Breast epithelium (tissue), 4 donors: ENCODE measurements at regions not wholly inside any gene's neighbourhood (a gene's known extent, or its start where the extent isn't known, plus 50 kb on each side); places are given as distances from the start of the nearest gene placed in this dataset.

Experiments used
- DNase-seq, 2 donors: peaks; one replicate each; pipeline ENCODE4 v3.0.0-alpha.2; 2019; ENCODE audit warnings: low spot score in 2 of 2
- H3K27ac ChIP-seq, 2 donors: fragments of 200-600 bp; sonication (generic) in 1 of 2; one replicate each; pipeline ENCODE4 v1.5.1; 2016 to 2019; ENCODE audit warnings: mild to moderate bottlenecking in 1 of 2
- H3K27me3 ChIP-seq, 2 donors: fragments of 200-600 bp; sonication (generic) in 1 of 2; one replicate each; pipeline versions ENCODE4 v1.5.1 to v1.6.0; 2017 to 2019; ENCODE audit warnings: control low read depth in 1 of 2, mild to moderate bottlenecking in 1 of 2
- H3K36me3 ChIP-seq: fragments of 200-600 bp; one replicate; pipeline ENCODE4 v1.5.1; 2019
- H3K4me1 ChIP-seq, 2 donors: fragments of 200-600 bp; sonication (generic); one replicate each; pipeline ENCODE4 v1.5.1; 2016 to 2019; ENCODE audit warnings: control low read depth in 1 of 2
- H3K4me3 ChIP-seq, 3 donors: fragments of 200-600 bp; sonication (generic); 1 replicate in 2 of 3; 2 replicates in 1 of 3; pipeline ENCODE4 v1.5.1; 2016 to 2019; ENCODE audit warnings: mild to moderate bottlenecking in 3 of 3, moderate library complexity in 2 of 3
- H3K9me3 ChIP-seq, 2 donors: fragments of 200-600 bp; sonication (generic) in 1 of 2; one replicate each; pipeline ENCODE4 v1.5.1; 2016 to 2019; ENCODE audit warnings: control low read depth in 1 of 2
- CTCF ChIP-seq, 3 donors: fragments of 450-650 bp; IDR thresholded peaks; one replicate each; pipeline ENCODE4 v1.5.1; 2016 to 2017; ENCODE audit warnings: antibody characterized with exemption in 3 of 3, mild to moderate bottlenecking in 3 of 3, moderate library complexity in 3 of 3
- POLR2A ChIP-seq: fragments of 450-650 bp; IDR thresholded peaks from one replicate; pipeline ENCODE4 v1.6.1; 2016; ENCODE audit warnings: antibody characterized with exemption, mild to moderate bottlenecking, moderate library complexity
- POLR2AphosphoS5 ChIP-seq, 3 donors: sonication (generic); formaldehyde crosslinking; IDR thresholded peaks; one replicate each; pipeline ENCODE4 v1.6.1; 2017; ENCODE audit warnings: antibody characterized with exemption in 3 of 3
- intact Hi-C: fragments of 100-400 bp; cut with DNase I; formaldehyde crosslinking; loops from one replicate; pipeline ENCODE4 v1.15.1; 2023; ENCODE audit warnings: low total_unique reads

- no peak for TF ChIP-seq POLR2A
- TF ChIP-seq CTCF (IDR thresholded peaks at IDR 0.05): no peak
- no peak for TF ChIP-seq POLR2AphosphoS5 (IDR thresholded peaks at IDR 0.05)
- Histone ChIP-seq H3K9me3 (no peaks in the 10 kb centered on the region), H3K4me1 (peaks cover 0 to 4% of the 10 kb centered on the region in 2 donors), H3K4me3 (no peak overlapping the region), H3K27ac (peak overlapping the region in 1 of 2 donors; percentile 35), H3K27me3 (no peaks in the 10 kb centered on the region), H3K36me3 (no peaks in the 10 kb centered on the region)
- intact Hi-C loops: no loop called here
- DNase-seq: no peak
Observed at GRCh38 chr2:24432735-24433134, 58.3 kb upstream of the NCOA1 start.

- intact Hi-C loops: no loop called here
- no peaks in the 10 kb centered on the region for H3K9me3 ChIP-seq
- TF ChIP-seq POLR2AphosphoS5 (IDR thresholded peaks at IDR 0.05) (no peak), POLR2A (no peak)
- H3K27me3 ChIP-seq: no peaks in the 10 kb centered on the region
- no peak overlapping the region for H3K4me3 ChIP-seq
- peak overlapping the region in 1 of 2 donors; percentile 7 for H3K27ac ChIP-seq
- no peak for DNase-seq
- H3K36me3 ChIP-seq: no peaks in the 10 kb centered on the region
- H3K4me1 ChIP-seq: peaks cover 0 to 4% of the 10 kb centered on the region in 2 donors
Observed at GRCh38 chr2:24432121-24432520, 58.9 kb upstream of the NCOA1 start.

GRCh38 chr2:24429197-24430074, 61.6 kb upstream of the NCOA1 start:
- Histone ChIP-seq H3K4me1 (no peaks in the 10 kb centered on the region), H3K27ac (no peak overlapping the region), H3K27me3 (no peaks in the 10 kb centered on the region), H3K36me3 (no peaks in the 10 kb centered on the region), H3K9me3 (no peaks in the 10 kb centered on the region), H3K4me3 (no peak overlapping the region)
- DNase-seq: no peak
- intact Hi-C loops: no loop called here
- TF ChIP-seq POLR2AphosphoS5 (IDR thresholded peaks at IDR 0.05) (no peak), POLR2A (no peak), CTCF (IDR thresholded peaks at IDR 0.05) (no peak)

DNA sequence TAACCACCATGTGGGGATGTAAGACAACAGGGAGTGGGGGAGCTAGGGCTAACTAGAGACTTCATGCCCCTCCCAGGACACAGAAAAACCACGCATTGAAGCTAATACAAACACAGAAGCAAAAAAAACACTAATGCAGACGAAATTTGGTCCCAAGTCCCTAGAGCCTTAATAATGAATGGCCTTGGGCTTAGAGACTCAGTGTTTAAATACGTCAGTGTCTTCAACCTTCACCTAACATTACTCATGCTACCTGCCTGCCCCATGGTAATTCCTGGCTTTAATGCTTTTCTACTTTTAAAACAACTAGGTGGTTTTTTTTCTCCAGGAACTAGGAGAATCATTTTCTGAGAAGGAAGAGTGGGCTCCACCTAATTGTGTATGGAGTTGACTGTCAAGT, 64.1 kb upstream of the ITSN2 start:
- H3K36me3 ChIP-seq: no peaks in the 10 kb centered on the region
- no peaks in the 10 kb centered on the region for H3K27me3 ChIP-seq
- no peak overlapping the region for H3K27ac ChIP-seq
- no peak for DNase-seq
- intact Hi-C loops: no loop called here
- no peak overlapping the region for H3K4me3 ChIP-seq
- TF ChIP-seq POLR2A: no peak
- TF ChIP-seq POLR2AphosphoS5 (IDR thresholded peaks at IDR 0.05): no peak
- no peak for TF ChIP-seq CTCF (IDR thresholded peaks at IDR 0.05)
- no peaks in the 10 kb centered on the region for H3K9me3 ChIP-seq
- H3K4me1 ChIP-seq: no peaks in the 10 kb centered on the region

DNA sequence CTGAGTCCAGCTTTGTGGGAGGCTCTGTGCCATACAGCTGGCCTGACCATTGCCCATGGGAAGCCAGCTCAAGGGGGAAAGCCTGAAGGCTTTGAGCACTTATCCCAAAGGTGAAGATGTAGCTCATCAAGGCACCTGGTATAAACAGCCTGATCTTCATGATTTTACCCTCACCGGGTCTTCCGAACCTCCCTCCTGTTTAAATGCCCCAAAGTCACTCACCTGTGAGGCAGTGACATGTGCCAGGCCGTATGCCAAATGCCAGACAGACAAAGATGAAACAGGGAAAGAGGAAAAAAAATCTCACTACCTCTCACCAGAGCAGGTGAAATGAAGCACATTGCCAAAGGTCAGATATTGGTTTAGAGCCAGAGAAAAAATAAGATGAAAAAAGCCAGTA, 62.8 kb upstream of the ITSN2 start:
- Histone ChIP-seq H3K27me3 (no peaks in the 10 kb centered on the region), H3K4me1 (no peaks in the 10 kb centered on the region), H3K36me3 (no peaks in the 10 kb centered on the region), H3K9me3 (no peaks in the 10 kb centered on the region), H3K27ac (no peak overlapping the region), H3K4me3 (no peak overlapping the region)
- intact Hi-C loops: no loop called here
- DNase-seq: no peak
- no peak for TF ChIP-seq POLR2A
- TF ChIP-seq CTCF (IDR thresholded peaks at IDR 0.05): no peak
- no peak for TF ChIP-seq POLR2AphosphoS5 (IDR thresholded peaks at IDR 0.05)
